ENCODE measurements at regions not wholly inside any gene's neighbourhood (a gene's known extent, or its start where the extent isn't known, plus 50 kb on each side); places are given as distances from the start of the nearest gene placed in this dataset.

DNA sequence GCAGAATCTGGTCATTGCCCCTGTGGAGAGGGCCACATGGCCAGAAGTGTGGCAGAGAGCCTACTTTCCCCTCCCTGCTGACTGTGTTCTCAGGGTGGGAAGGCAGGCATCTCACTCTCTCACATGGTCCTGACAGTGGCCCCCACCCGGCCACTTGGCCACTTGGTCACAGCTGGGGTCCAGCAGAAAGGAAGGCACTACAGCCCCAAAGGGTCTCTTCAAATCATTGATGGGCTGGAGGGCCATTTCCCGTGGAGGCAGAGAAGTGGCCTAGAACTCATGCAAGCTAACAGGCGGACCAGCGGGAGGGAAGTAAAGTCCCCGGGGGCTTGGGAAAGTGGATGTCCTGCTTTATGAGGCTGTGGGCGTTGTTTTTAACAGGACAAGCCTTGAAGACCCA is 125.3 kb downstream of the EMX2 start (continued):
- TF ChIP-seq ZNF114 (CRISPR knock-in tag; IDR thresholded peaks at IDR 0.05) (no peak), STAT1 (IDR thresholded peaks at IDR 0.05; ENCODE audit: unreplicated experiment) (no peak), JUNB (IDR thresholded peaks at IDR 0.05; ENCODE audit: unreplicated experiment) (no peak), EZH2phosphoT487 (IDR thresholded peaks at IDR 0.05; ENCODE audit: unreplicated experiment) (no peak), ZNF331 (CRISPR knock-in tag; IDR thresholded peaks at IDR 0.05; ENCODE audit: low read depth) (no peak), CREB1 (CRISPR knock-in tag; IDR thresholded peaks at IDR 0.05; ENCODE audit: low read depth) (no peak), POLR2AphosphoS5 (IDR thresholded peaks at IDR 0.05; ENCODE audit: low read depth) (no peak)
- TF ChIP-seq, protein P1, sequence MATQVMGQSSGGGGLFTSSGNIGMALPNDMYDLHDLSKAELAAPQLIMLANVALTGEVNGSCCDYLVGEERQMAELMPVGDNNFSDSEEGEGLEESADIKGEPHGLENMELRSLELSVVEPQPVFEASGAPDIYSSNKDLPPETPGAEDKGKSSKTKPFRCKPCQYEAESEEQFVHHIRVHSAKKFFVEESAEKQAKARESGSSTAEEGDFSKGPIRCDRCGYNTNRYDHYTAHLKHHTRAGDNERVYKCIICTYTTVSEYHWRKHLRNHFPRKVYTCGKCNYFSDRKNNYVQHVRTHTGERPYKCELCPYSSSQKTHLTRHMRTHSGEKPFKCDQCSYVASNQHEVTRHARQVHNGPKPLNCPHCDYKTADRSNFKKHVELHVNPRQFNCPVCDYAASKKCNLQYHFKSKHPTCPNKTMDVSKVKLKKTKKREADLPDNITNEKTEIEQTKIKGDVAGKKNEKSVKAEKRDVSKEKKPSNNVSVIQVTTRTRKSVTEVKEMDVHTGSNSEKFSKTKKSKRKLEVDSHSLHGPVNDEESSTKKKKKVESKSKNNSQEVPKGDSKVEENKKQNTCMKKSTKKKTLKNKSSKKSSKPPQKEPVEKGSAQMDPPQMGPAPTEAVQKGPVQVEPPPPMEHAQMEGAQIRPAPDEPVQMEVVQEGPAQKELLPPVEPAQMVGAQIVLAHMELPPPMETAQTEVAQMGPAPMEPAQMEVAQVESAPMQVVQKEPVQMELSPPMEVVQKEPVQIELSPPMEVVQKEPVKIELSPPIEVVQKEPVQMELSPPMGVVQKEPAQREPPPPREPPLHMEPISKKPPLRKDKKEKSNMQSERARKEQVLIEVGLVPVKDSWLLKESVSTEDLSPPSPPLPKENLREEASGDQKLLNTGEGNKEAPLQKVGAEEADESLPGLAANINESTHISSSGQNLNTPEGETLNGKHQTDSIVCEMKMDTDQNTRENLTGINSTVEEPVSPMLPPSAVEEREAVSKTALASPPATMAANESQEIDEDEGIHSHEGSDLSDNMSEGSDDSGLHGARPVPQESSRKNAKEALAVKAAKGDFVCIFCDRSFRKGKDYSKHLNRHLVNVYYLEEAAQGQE (IDR thresholded peaks at IDR 0.05; ENCODE audit: unreplicated experiment), result no peak
- TF ChIP-seq, protein P2, sequence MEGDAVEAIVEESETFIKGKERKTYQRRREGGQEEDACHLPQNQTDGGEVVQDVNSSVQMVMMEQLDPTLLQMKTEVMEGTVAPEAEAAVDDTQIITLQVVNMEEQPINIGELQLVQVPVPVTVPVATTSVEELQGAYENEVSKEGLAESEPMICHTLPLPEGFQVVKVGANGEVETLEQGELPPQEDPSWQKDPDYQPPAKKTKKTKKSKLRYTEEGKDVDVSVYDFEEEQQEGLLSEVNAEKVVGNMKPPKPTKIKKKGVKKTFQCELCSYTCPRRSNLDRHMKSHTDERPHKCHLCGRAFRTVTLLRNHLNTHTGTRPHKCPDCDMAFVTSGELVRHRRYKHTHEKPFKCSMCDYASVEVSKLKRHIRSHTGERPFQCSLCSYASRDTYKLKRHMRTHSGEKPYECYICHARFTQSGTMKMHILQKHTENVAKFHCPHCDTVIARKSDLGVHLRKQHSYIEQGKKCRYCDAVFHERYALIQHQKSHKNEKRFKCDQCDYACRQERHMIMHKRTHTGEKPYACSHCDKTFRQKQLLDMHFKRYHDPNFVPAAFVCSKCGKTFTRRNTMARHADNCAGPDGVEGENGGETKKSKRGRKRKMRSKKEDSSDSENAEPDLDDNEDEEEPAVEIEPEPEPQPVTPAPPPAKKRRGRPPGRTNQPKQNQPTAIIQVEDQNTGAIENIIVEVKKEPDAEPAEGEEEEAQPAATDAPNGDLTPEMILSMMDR (conservative IDR thresholded peaks at IDR 0.05; ENCODE audit: low read depth in 2 of 2), result no peak

DNA sequence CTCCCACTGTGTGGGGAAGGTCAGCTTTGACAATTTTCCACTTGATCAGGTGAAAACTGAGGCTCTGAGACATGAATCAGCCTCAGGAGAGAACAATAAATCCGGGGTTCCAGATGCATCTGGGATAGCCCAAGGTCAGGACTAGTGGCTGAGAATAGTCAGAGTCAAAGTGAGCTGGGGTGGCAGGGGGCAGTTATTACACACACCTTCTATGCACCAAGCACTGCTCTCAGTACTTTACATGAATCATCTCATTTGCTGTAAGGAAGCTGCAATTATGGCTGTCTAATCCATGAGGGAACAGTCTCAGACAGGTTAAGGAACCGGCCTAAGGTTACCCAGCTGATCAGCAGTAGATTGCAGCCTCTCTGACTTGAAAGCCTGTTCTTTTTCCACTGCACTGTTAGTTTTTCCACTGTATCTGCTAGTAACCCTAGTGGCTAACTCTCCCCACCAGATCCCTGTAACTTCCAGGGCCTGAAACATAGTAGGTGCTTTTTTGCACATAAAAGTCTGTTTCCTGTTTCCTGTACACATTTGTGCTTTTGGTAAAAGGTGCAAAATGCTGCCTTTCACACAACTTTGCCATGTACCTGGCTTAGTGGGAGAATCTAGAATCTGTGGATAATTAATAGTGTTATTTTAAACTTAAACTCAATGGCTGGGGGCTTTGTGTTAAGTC is 125.9 kb downstream of the EMX2 start:
- Histone ChIP-seq H3K4me2 (no peak overlapping the region), H3F3A (replicated peaks; ENCODE audit: low read depth) (no peaks in the 10 kb centered on the region), H4K20me1 (replicated peaks; ENCODE audit: insufficient read depth) (no peaks in the 10 kb centered on the region), H3K27me3 (ENCODE audit: insufficient read depth) (no peaks in the 10 kb centered on the region), H3K27ac (ENCODE audit: low read depth) (no peak overlapping the region), H3K4me3 (no peak overlapping the region), H3K79me2 (replicated peaks; ENCODE audit: insufficient read depth) (no peaks in the 10 kb centered on the region), H3K4me1 (ENCODE audit: insufficient read depth) (no peaks in the 10 kb centered on the region), H3K9me2 (ENCODE audit: insufficient read depth) (no peaks in the 10 kb centered on the region), H3K36me3 (ENCODE audit: insufficient read depth) (no peaks in the 10 kb centered on the region), H2AFZ (no peak overlapping the region)
- Mint-ChIP-seq H3K27ac (no peak overlapping the region), H3K36me3 (ENCODE audit: low read depth) (no peaks in the 10 kb centered on the region), H3K4me3 (no peak overlapping the region), H3K4me1 (no peaks in the 10 kb centered on the region), H3K27me3 (ENCODE audit: insufficient read depth, low read depth, poor library complexity) (peaks cover 5% of the 10 kb centered on the region), H3K9me3 (no peaks in the 10 kb centered on the region)
- no peak for DNase-seq (ENCODE audit: low spot score)
- TF ChIP-seq, protein P1 (IDR thresholded peaks at IDR 0.05; ENCODE audit: unreplicated experiment), result no peak
- TF ChIP-seq JUNB (IDR thresholded peaks at IDR 0.05; ENCODE audit: unreplicated experiment) (no peak), STAT1 (IDR thresholded peaks at IDR 0.05; ENCODE audit: unreplicated experiment) (no peak), EZH2phosphoT487 (IDR thresholded peaks at IDR 0.05; ENCODE audit: unreplicated experiment) (no peak), ZNF114 (CRISPR knock-in tag; IDR thresholded peaks at IDR 0.05) (no peak), EZH2 (IDR thresholded peaks at IDR 0.05; ENCODE audit: low read depth, unreplicated experiment) (no peak), ZNF331 (CRISPR knock-in tag; IDR thresholded peaks at IDR 0.05; ENCODE audit: low read depth) (no peak), POLR2AphosphoS5 (IDR thresholded peaks at IDR 0.05; ENCODE audit: low read depth) (no peak)
- TF ChIP-seq, protein P2 (conservative IDR thresholded peaks at IDR 0.05; ENCODE audit: low read depth in 2 of 2), result no peak
- ATAC-seq, result no peak

Measured in GM23338 (cell line).